Mammary epithelial cell (primary cell): ENCODE measurements at regions not wholly inside any gene's neighbourhood (a gene's known extent, or its start where the extent isn't known, plus 50 kb on each side); places are given as distances from the start of the nearest gene placed in this dataset.

Experiments
- EZH2 ChIP-seq: IDR thresholded peaks from 2 replicates; pipeline ENCODE4 v1.6.1; 2012; ENCODE audit warnings: low read length, inconsistent platforms, borderline replicate concordance
- TF ChIP-seq, protein P1 (sequence below), 2 donors: IDR thresholded peaks in 1 of 2; conservative IDR thresholded peaks in 1 of 2; 2 replicates each; pipeline ENCODE4 v1.5.1; 2011 to 2012; ENCODE audit warnings: inconsistent platforms in 2 of 2, low read length in 2 of 2, mild to moderate bottlenecking in 2 of 2, control low read depth in 1 of 2, low read depth in 1 of 2; ENCODE audit not compliant: insufficient read depth in 1 of 2; ENCODE audit errors: extremely low read depth in 1 of 2

DNA sequence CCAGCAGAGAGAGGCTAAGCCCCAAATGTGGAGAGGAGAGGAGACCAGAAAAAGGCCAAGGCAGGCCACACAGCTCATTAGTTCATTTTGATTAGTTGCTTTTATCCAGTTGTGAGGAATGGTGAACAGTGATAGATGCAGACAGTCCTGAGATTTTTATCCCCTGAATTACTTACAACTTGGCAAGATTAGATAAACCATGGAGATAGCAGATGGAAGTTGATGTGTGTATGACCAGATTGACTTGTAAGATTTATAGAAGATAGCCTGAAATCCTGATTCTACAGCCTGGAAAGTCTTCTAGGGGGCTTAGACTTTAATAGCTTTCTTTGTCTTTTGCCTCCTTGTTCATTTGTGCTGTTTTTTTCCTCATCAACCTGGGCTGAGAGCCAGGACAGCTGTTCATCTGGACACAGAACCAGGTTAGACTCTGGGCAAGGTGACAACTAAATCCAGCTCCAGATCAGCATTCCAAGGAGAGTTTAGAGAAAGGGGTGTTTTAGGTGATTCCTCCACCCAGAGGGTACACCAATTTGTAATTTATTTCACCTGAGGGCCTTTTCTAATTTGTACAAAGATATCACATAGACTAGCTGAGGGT is 215.5 kb downstream of the SPATA18 start:
- TF ChIP-seq, protein P1, sequence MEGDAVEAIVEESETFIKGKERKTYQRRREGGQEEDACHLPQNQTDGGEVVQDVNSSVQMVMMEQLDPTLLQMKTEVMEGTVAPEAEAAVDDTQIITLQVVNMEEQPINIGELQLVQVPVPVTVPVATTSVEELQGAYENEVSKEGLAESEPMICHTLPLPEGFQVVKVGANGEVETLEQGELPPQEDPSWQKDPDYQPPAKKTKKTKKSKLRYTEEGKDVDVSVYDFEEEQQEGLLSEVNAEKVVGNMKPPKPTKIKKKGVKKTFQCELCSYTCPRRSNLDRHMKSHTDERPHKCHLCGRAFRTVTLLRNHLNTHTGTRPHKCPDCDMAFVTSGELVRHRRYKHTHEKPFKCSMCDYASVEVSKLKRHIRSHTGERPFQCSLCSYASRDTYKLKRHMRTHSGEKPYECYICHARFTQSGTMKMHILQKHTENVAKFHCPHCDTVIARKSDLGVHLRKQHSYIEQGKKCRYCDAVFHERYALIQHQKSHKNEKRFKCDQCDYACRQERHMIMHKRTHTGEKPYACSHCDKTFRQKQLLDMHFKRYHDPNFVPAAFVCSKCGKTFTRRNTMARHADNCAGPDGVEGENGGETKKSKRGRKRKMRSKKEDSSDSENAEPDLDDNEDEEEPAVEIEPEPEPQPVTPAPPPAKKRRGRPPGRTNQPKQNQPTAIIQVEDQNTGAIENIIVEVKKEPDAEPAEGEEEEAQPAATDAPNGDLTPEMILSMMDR (conservative IDR thresholded peaks at IDR 0.05 in 1 of 2, IDR thresholded peaks at IDR 0.05 in 1 of 2; ENCODE audit: extremely low read depth in 1 of 2, insufficient read depth in 1 of 2, low read depth in 1 of 2, low read length in 2 of 2) = no peak
- no peak for TF ChIP-seq EZH2
